ENCODE measurements at regions not wholly inside any gene's neighbourhood (a gene's known extent, or its start where the extent isn't known, plus 50 kb on each side); places are given as distances from the start of the nearest gene placed in this dataset.

GRCh38 chr18:40944576-40944975 lies 1010.5 kb upstream of the PIK3C3 start:
- Histone ChIP-seq H3F3A (ENCODE audit: control insufficient read depth, insufficient read depth) (no peaks in the 10 kb centered on the region), H4K20me1 (ENCODE audit: control insufficient read depth, insufficient read depth, low read depth, low read length) (no peaks in the 10 kb centered on the region), H3K79me2 (ENCODE audit: control insufficient read depth, low read length) (no peaks in the 10 kb centered on the region), H3K27me3 (ENCODE audit: control insufficient read depth, low read length) (no peaks in the 10 kb centered on the region), H3K4me1 (ENCODE audit: control insufficient read depth, low read length) (no peaks in the 10 kb centered on the region), H3K36me3 (ENCODE audit: control insufficient read depth, low read length) (no peaks in the 10 kb centered on the region), H3K9me2 (replicated peaks; ENCODE audit: control insufficient read depth, low read length) (no peaks in the 10 kb centered on the region), H3K4me3 (ENCODE audit: low read length) (no peak overlapping the region), H3K4me2 (ENCODE audit: low read length) (no peak overlapping the region), H3K27ac (ENCODE audit: low read depth, low read length) (no peak overlapping the region), H3K9me3 (ENCODE audit: control insufficient read depth, insufficient read depth, low read length) (no peaks in the 10 kb centered on the region)
- TF ChIP-seq EZH2phosphoT487 (IDR thresholded peaks at IDR 0.05; ENCODE audit: borderline replicate concordance, low read length): no peak
- no peak for TF ChIP-seq CTCF (IDR thresholded peaks at IDR 0.05; ENCODE audit: low read depth, low read length, poor library complexity, severe bottlenecking)

- TF ChIP-seq EZH2phosphoT487 (IDR thresholded peaks at IDR 0.05; ENCODE audit: borderline replicate concordance, low read length) (no peak), CTCF (IDR thresholded peaks at IDR 0.05; ENCODE audit: low read depth, low read length, poor library complexity, severe bottlenecking) (no peak)
- Histone ChIP-seq H3K4me2 (ENCODE audit: low read length) (no peak overlapping the region), H3K36me3 (ENCODE audit: control insufficient read depth, low read length) (no peaks in the 10 kb centered on the region)
Measured at GRCh38 chr18:40939656-40940515, 1015.1 kb upstream of the PIK3C3 start.

GRCh38 chr18:40938615-40939014 lies 1016.4 kb upstream of the PIK3C3 start:
- no peaks in the 10 kb centered on the region for H3K79me2 ChIP-seq (ENCODE audit: control insufficient read depth, low read length)
- TF ChIP-seq CTCF (IDR thresholded peaks at IDR 0.05; ENCODE audit: low read depth, low read length, poor library complexity, severe bottlenecking) (no peak), EZH2phosphoT487 (IDR thresholded peaks at IDR 0.05; ENCODE audit: borderline replicate concordance, low read length) (no peak)
- H3K9me2 ChIP-seq (replicated peaks; ENCODE audit: control insufficient read depth, low read length): no peaks in the 10 kb centered on the region

More at GRCh38 chr18:40939656-40940515, 1015.1 kb upstream of the PIK3C3 start:
- Histone ChIP-seq H3K79me2 (ENCODE audit: control insufficient read depth, low read length) (no peaks in the 10 kb centered on the region), H3F3A (ENCODE audit: control insufficient read depth, insufficient read depth) (no peaks in the 10 kb centered on the region), H3K27me3 (ENCODE audit: control insufficient read depth, low read length) (no peaks in the 10 kb centered on the region), H4K20me1 (ENCODE audit: control insufficient read depth, insufficient read depth, low read depth, low read length) (no peaks in the 10 kb centered on the region), H3K4me1 (ENCODE audit: control insufficient read depth, low read length) (no peaks in the 10 kb centered on the region), H3K27ac (ENCODE audit: low read depth, low read length) (no peak overlapping the region), H3K4me3 (ENCODE audit: low read length) (no peak overlapping the region), H3K9me2 (replicated peaks; ENCODE audit: control insufficient read depth, low read length) (no peaks in the 10 kb centered on the region), H3K9me3 (ENCODE audit: control insufficient read depth, insufficient read depth, low read length) (no peaks in the 10 kb centered on the region)

More at GRCh38 chr18:40938615-40939014, 1016.4 kb upstream of the PIK3C3 start:
- H3K4me3 ChIP-seq (ENCODE audit: low read length): no peak overlapping the region
- H3K27ac ChIP-seq (ENCODE audit: low read depth, low read length): no peak overlapping the region
- H3K36me3 ChIP-seq (ENCODE audit: control insufficient read depth, low read length): no peaks in the 10 kb centered on the region
- H3K27me3 ChIP-seq (ENCODE audit: control insufficient read depth, low read length): no peaks in the 10 kb centered on the region
- H3F3A ChIP-seq (ENCODE audit: control insufficient read depth, insufficient read depth): no peaks in the 10 kb centered on the region
- no peaks in the 10 kb centered on the region for H4K20me1 ChIP-seq (ENCODE audit: control insufficient read depth, insufficient read depth, low read depth, low read length)
- no peak overlapping the region for H3K4me2 ChIP-seq (ENCODE audit: low read length)
- no peaks in the 10 kb centered on the region for H3K9me3 ChIP-seq (ENCODE audit: control insufficient read depth, insufficient read depth, low read length)
- H3K4me1 ChIP-seq (ENCODE audit: control insufficient read depth, low read length): no peaks in the 10 kb centered on the region

Measured in DOHH2 (cell line).